ENCODE measurements at regions not wholly inside any gene's neighbourhood (a gene's known extent, or its start where the extent isn't known, plus 50 kb on each side); places are given as distances from the start of the nearest gene placed in this dataset.

- no peak overlapping the region for H3K27ac ChIP-seq (ENCODE audit: low read length)
- H3K4me1 ChIP-seq (ENCODE audit: control insufficient read depth, insufficient read depth, low read length): no peaks in the 10 kb centered on the region
- BruUV-seq (replicated peaks): no TSS peak
- ChIA-PET POLR2A (no interaction called here), CTCF (interaction anchor here (0.7 kb wide), 1 partner anchor 55 kb away, joined by 16 read pairs; no protein-coding TSS in a partner anchor)
- ATAC-seq (no peak), DNase-seq (ENCODE audit: low read depth, low spot score) (no peak)
- in situ Hi-C loops (cut with HindIII; ENCODE audit: low pct_unique_long_range_greater_than_20kb, low sequenced_read_pairs): no loop called here
- intact Hi-C loops (cut with micrococcal nuclease; ENCODE audit: unreplicated experiment): no loop called here
- no peaks in the 10 kb centered on the region for H3K36me3 ChIP-seq (ENCODE audit: control insufficient read depth, insufficient read depth, low read length)
- no peaks in the 10 kb centered on the region for H3K27me3 ChIP-seq (ENCODE audit: control insufficient read depth, insufficient read depth, low read length)
- no peaks in the 10 kb centered on the region; the same call in 1 of the 2 replicates for H3K9me3 ChIP-seq (ENCODE audit: control insufficient read depth, insufficient read depth, low read depth, low read length)
- no peak for TF ChIP-seq POLR2AphosphoS5 (IDR thresholded peaks at IDR 0.05; ENCODE audit: low read depth, low read length)
- TF ChIP-seq REST (IDR thresholded peaks at IDR 0.05; ENCODE audit: insufficient read depth in 1 of 2, low read depth in 2 of 2, low read length in 1 of 2): no peak
- no peak for TF ChIP-seq TCF7L2 (IDR thresholded peaks at IDR 0.05; ENCODE audit: low read depth, low read length)
- no peak for TF ChIP-seq CTCF (IDR thresholded peaks at IDR 0.05)
- TF ChIP-seq SIN3A (IDR thresholded peaks at IDR 0.05; ENCODE audit: borderline replicate concordance, insufficient read depth, low read depth, low read length): no peak
- H3K4me3 ChIP-seq (ENCODE audit: low read depth in 2 of 2, low read length in 2 of 2): no peak overlapping the region
These were observed 320.8 kb downstream of the BLID start for GRCh38 chr11:121795174-121795573.

- no peak for DNase-seq (ENCODE audit: low read depth, low spot score)
- no peaks in the 10 kb centered on the region for H3K36me3 ChIP-seq (ENCODE audit: control insufficient read depth, insufficient read depth, low read length)
- no TSS peak for BruUV-seq (replicated peaks)
- in situ Hi-C loops (cut with HindIII; ENCODE audit: low pct_unique_long_range_greater_than_20kb, low sequenced_read_pairs) (no loop called here), intact Hi-C loops (cut with micrococcal nuclease; ENCODE audit: unreplicated experiment) (no loop called here)
- ChIA-PET CTCF (no interaction called here), POLR2A (no interaction called here)
- TF ChIP-seq SIN3A (IDR thresholded peaks at IDR 0.05; ENCODE audit: borderline replicate concordance, insufficient read depth, low read depth, low read length): no peak
- no peak for TF ChIP-seq REST (IDR thresholded peaks at IDR 0.05; ENCODE audit: insufficient read depth in 1 of 2, low read depth in 2 of 2, low read length in 1 of 2)
- no peak for TF ChIP-seq POLR2AphosphoS5 (IDR thresholded peaks at IDR 0.05; ENCODE audit: low read depth, low read length)
- no peak for TF ChIP-seq TCF7L2 (IDR thresholded peaks at IDR 0.05; ENCODE audit: low read depth, low read length)
- TF ChIP-seq CTCF (IDR thresholded peaks at IDR 0.05): no peak
- no peaks in the 10 kb centered on the region; the same call in 1 of the 2 replicates for H3K9me3 ChIP-seq (ENCODE audit: control insufficient read depth, insufficient read depth, low read depth, low read length)
- no peak overlapping the region for H3K27ac ChIP-seq (ENCODE audit: low read length)
- H3K27me3 ChIP-seq (ENCODE audit: control insufficient read depth, insufficient read depth, low read length): no peaks in the 10 kb centered on the region
- no peak overlapping the region for H3K4me3 ChIP-seq (ENCODE audit: low read depth in 2 of 2, low read length in 2 of 2)
- no peaks in the 10 kb centered on the region for H3K4me1 ChIP-seq (ENCODE audit: control insufficient read depth, insufficient read depth, low read length)
- no peak for ATAC-seq
These were observed 321.3 kb downstream of the BLID start for GRCh38 chr11:121794671-121795141.

Measured in Panc1 (cell line).